ENCODE measurements at regions not wholly inside any gene's neighbourhood (a gene's known extent, or its start where the extent isn't known, plus 50 kb on each side); places are given as distances from the start of the nearest gene placed in this dataset.
"Not testable (repeated sequence)": the region's sequence is repeated elsewhere in the genome, so short reads cannot be mapped to it uniquely, and the experiment has no call there.

DNA sequence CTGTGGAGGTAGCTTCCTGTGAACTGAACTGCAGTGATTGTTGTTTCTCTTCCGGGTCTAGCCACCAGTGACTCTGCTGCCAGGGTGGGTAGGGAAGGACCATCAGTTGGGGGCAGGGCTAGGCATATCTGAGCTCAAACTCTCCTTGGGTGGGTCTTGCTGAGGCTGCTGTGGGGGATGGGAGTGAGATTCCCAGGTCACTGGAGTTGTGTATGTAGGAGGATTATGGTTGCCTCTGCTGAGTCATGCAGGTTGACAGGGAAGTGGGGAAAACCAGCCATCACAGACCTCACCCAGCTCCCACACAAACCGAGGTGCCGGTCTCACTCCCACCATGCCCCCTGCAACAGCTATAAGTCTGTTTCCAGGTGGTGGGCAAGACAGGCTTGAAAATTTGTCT is 1937.8 kb downstream of the PCDH7 start:
- H3K4me1 ChIP-seq (ENCODE audit: control insufficient read depth, insufficient read depth, low read length), result no peaks in the 10 kb centered on the region
- no peaks in the 10 kb centered on the region for H3K36me3 ChIP-seq (ENCODE audit: insufficient read depth, low read length)
- no peaks in the 10 kb centered on the region for H3K27me3 ChIP-seq (ENCODE audit: control insufficient read depth, insufficient read depth, low read length)
- no peak overlapping the region for H3K4me3 ChIP-seq (ENCODE audit: low read length)
- H3K9me3 ChIP-seq (replicated peaks; ENCODE audit: low read length), result no peaks in the 10 kb centered on the region
- H3K9ac ChIP-seq (ENCODE audit: low read depth, low read length), result no peak overlapping the region
- no peak overlapping the region for H3K4me2 ChIP-seq (ENCODE audit: low read length)

GRCh38 chr4:32661229-32661628 is 1941.1 kb downstream of the PCDH7 start:
- no peaks in the 10 kb centered on the region for H3K36me3 ChIP-seq (ENCODE audit: insufficient read depth, low read length)
- H3K27me3 ChIP-seq (ENCODE audit: control insufficient read depth, insufficient read depth, low read length), result no peaks in the 10 kb centered on the region
- H3K9ac ChIP-seq (ENCODE audit: low read depth, low read length), result no peak overlapping the region
- no peaks in the 10 kb centered on the region for H3K9me3 ChIP-seq (replicated peaks; ENCODE audit: low read length)
- H3K4me1 ChIP-seq (ENCODE audit: control insufficient read depth, insufficient read depth, low read length), result no peaks in the 10 kb centered on the region
- no peak overlapping the region for H3K4me3 ChIP-seq (ENCODE audit: low read length)
- H3K4me2 ChIP-seq (ENCODE audit: low read length), result no peak overlapping the region

- H3K4me1 ChIP-seq (ENCODE audit: control insufficient read depth, insufficient read depth, low read length), result no peaks in the 10 kb centered on the region
- H3K9ac ChIP-seq (ENCODE audit: low read depth, low read length), result no peak overlapping the region
- H3K27me3 ChIP-seq (ENCODE audit: control insufficient read depth, insufficient read depth, low read length), result no peaks in the 10 kb centered on the region
- H3K36me3 ChIP-seq (ENCODE audit: insufficient read depth, low read length), result no peaks in the 10 kb centered on the region
- no peaks in the 10 kb centered on the region for H3K9me3 ChIP-seq (replicated peaks; ENCODE audit: low read length)
- H3K4me3 ChIP-seq (ENCODE audit: low read length), result no peak overlapping the region
- no peak overlapping the region for H3K4me2 ChIP-seq (ENCODE audit: low read length)
Measured at GRCh38 chr4:32662803-32663202, 1942.6 kb downstream of the PCDH7 start.

DNA sequence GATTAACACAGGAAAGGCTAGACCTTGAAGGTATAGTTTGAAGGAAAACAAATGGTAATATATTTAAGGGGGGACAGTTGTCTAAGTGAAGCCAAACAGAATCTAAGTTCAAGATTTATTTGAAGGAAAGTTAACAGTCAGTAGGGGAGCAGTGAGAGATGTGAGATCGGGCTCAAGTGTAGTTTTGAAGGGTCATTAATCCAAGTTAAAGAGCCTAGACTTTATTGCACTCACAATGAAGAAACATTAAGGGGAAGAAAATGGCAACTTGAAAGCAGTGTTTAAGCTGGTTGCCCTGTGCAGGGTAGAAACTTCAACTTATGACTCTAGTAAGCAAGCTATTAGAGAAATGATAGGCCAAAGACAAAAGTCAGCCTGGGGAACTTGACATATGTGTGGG is 1952.2 kb downstream of the PCDH7 start:
- Histone ChIP-seq H3K36me3 (ENCODE audit: insufficient read depth, low read length) (no peaks in the 10 kb centered on the region), H3K9me3 (replicated peaks; ENCODE audit: low read length) (no peaks in the 10 kb centered on the region), H3K4me2 (ENCODE audit: low read length) (no peak overlapping the region), H3K4me1 (ENCODE audit: control insufficient read depth, insufficient read depth, low read length) (no peaks in the 10 kb centered on the region), H3K9ac (ENCODE audit: low read depth, low read length) (no peak overlapping the region), H3K4me3 (ENCODE audit: low read length) (no peak overlapping the region), H3K27me3 (ENCODE audit: control insufficient read depth, insufficient read depth, low read length) (no peaks in the 10 kb centered on the region)

GRCh38 chr4:32680946-32681345 is 1960.8 kb downstream of the PCDH7 start:
- Histone ChIP-seq H3K9me3 (replicated peaks; ENCODE audit: low read length) (no peaks in the 10 kb centered on the region), H3K4me1 (ENCODE audit: control insufficient read depth, insufficient read depth, low read length) (no peaks in the 10 kb centered on the region), H3K9ac (ENCODE audit: low read depth, low read length) (no peak overlapping the region), H3K36me3 (ENCODE audit: insufficient read depth, low read length) (no peaks in the 10 kb centered on the region), H3K4me3 (ENCODE audit: low read length) (no peak overlapping the region), H3K4me2 (ENCODE audit: low read length) (no peak overlapping the region), H3K27me3 (ENCODE audit: control insufficient read depth, insufficient read depth, low read length) (no peaks in the 10 kb centered on the region)

GRCh38 chr4:32684160-32684559 is 1964.0 kb downstream of the PCDH7 start:
- Histone ChIP-seq H3K4me1 (ENCODE audit: control insufficient read depth, insufficient read depth, low read length) (no peaks in the 10 kb centered on the region), H3K9me3 (replicated peaks; ENCODE audit: low read length) (no peaks in the 10 kb centered on the region), H3K36me3 (ENCODE audit: insufficient read depth, low read length) (no peaks in the 10 kb centered on the region), H3K27me3 (ENCODE audit: control insufficient read depth, insufficient read depth, low read length) (no peaks in the 10 kb centered on the region), H3K9ac (ENCODE audit: low read depth, low read length) (no peak overlapping the region), H3K4me2 (ENCODE audit: low read length) (no peak overlapping the region), H3K4me3 (ENCODE audit: low read length) (no peak overlapping the region)

- no peak overlapping the region for H3K4me3 ChIP-seq (ENCODE audit: low read length)
- H3K9ac ChIP-seq (ENCODE audit: low read depth, low read length), result no peak overlapping the region
- no peaks in the 10 kb centered on the region for H3K36me3 ChIP-seq (ENCODE audit: insufficient read depth, low read length)
- H3K4me2 ChIP-seq (ENCODE audit: low read length), result no peak overlapping the region
- no peaks in the 10 kb centered on the region for H3K9me3 ChIP-seq (replicated peaks; ENCODE audit: low read length)
- no peaks in the 10 kb centered on the region for H3K4me1 ChIP-seq (ENCODE audit: control insufficient read depth, insufficient read depth, low read length)
- H3K27me3 ChIP-seq (ENCODE audit: control insufficient read depth, insufficient read depth, low read length), result no peaks in the 10 kb centered on the region
Measured at GRCh38 chr4:32686123-32686522, 1966.0 kb downstream of the PCDH7 start.

DNA sequence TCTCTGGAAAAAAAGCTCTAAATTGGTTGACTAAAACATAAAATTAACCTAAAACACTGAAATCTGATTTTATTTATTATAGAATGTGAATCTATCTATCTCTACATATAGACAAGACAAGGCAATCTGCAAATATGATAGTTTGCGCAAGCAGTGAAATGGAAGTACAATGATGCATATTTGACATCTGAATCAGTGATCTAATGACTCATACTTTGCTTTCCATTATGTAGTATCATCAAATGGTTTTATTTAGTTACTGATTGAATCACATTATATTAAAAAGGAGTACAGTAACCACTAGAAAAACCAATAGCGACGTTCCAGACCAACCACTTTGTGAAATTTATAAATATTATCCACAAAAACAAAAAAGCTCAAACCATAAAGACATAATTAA is 1969.3 kb downstream of the PCDH7 start:
- no peaks in the 10 kb centered on the region for H3K9me3 ChIP-seq (replicated peaks; ENCODE audit: low read length)
- no peaks in the 10 kb centered on the region for H3K27me3 ChIP-seq (ENCODE audit: control insufficient read depth, insufficient read depth, low read length)
- H3K9ac ChIP-seq (ENCODE audit: low read depth, low read length), result no peak overlapping the region
- no peak overlapping the region for H3K4me3 ChIP-seq (ENCODE audit: low read length)
- no peaks in the 10 kb centered on the region for H3K4me1 ChIP-seq (ENCODE audit: control insufficient read depth, insufficient read depth, low read length)
- H3K4me2 ChIP-seq (ENCODE audit: low read length), result no peak overlapping the region
- no peaks in the 10 kb centered on the region for H3K36me3 ChIP-seq (ENCODE audit: insufficient read depth, low read length)

GRCh38 chr4:32697281-32697814 is 1977.2 kb downstream of the PCDH7 start:
- no peaks in the 10 kb centered on the region for H3K4me1 ChIP-seq (ENCODE audit: control insufficient read depth, insufficient read depth, low read length)
- H3K27me3 ChIP-seq (ENCODE audit: control insufficient read depth, insufficient read depth, low read length), result no peaks in the 10 kb centered on the region
- H3K9me3 ChIP-seq (replicated peaks; ENCODE audit: low read length), result no peaks in the 10 kb centered on the region
- no peak overlapping the region for H3K4me2 ChIP-seq (ENCODE audit: low read length)
- no peak overlapping the region for H3K9ac ChIP-seq (ENCODE audit: low read depth, low read length)
- no peak overlapping the region for H3K4me3 ChIP-seq (ENCODE audit: low read length)
- H3K36me3 ChIP-seq (ENCODE audit: insufficient read depth, low read length), result no peaks in the 10 kb centered on the region

DNA sequence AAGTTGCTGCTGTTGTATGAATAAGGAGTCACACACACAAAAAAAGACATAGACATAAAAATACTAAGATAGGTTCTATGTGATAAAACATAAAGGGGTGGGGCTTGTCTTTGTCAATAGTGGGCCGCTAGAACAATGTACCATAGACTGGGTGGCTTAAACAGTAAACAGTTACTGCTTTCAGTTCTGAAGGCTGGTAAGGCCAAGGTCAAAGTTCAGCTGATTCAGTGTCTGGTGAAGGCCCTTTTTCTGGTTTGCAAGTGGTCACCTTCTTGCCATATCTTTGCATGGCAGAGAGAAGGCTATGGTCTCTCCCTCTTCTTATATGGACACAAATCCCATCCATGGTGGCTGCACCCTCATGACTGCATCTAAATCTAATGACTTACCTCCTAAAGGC is 1980.7 kb downstream of the PCDH7 start:
- Histone ChIP-seq H3K27me3 (ENCODE audit: control insufficient read depth, insufficient read depth, low read length) (no peaks in the 10 kb centered on the region), H3K4me1 (ENCODE audit: control insufficient read depth, insufficient read depth, low read length) (no peaks in the 10 kb centered on the region), H3K9me3 (replicated peaks; ENCODE audit: low read length) (no peaks in the 10 kb centered on the region), H3K4me3 (ENCODE audit: low read length) (no peak overlapping the region), H3K9ac (ENCODE audit: low read depth, low read length) (no peak overlapping the region), H3K36me3 (ENCODE audit: insufficient read depth, low read length) (no peaks in the 10 kb centered on the region), H3K4me2 (ENCODE audit: low read length) (no peak overlapping the region)

- H3K4me2 ChIP-seq (ENCODE audit: low read length), result no peak overlapping the region
- H3K4me3 ChIP-seq (ENCODE audit: low read length), result no peak overlapping the region
- H3K4me1 ChIP-seq (ENCODE audit: control insufficient read depth, insufficient read depth, low read length), result no peaks in the 10 kb centered on the region
- no peaks in the 10 kb centered on the region for H3K27me3 ChIP-seq (ENCODE audit: control insufficient read depth, insufficient read depth, low read length)
- no peaks in the 10 kb centered on the region for H3K36me3 ChIP-seq (ENCODE audit: insufficient read depth, low read length)
- H3K9me3 ChIP-seq (replicated peaks; ENCODE audit: low read length), result no peaks in the 10 kb centered on the region
- no peak overlapping the region for H3K9ac ChIP-seq (ENCODE audit: low read depth, low read length)
Measured at GRCh38 chr4:32706893-32707292, 1986.7 kb downstream of the PCDH7 start.

DNA sequence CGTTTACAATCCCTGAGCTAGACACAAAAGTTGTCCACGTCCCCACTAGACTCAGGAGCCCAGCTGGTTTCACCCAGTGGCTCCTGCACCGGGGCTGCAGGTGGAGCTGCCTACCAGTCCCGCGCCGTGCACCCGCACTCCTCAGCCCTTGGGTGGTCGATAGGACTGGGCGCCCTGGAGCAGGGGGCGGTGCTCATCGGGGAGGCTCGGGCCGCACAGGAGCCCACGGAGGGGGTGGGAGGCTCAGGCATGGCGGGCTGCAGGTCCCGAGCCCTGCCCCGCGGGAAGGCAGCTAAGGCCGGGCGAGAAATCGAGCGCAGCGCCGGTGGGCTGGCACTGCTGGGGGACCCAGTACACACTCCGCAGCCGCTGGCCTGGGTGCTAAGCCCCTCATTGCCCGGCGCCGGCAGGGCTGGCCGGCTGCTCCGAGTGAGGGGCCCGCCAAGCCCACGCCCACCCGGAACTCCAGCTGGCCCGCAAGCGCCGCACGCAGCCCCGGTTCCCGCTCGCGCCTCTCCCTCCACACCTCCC is 1996.0 kb downstream of the PCDH7 start:
- not testable (repeated sequence) for H3K9ac ChIP-seq (ENCODE audit: low read depth, low read length); H3K4me3 ChIP-seq (ENCODE audit: low read length); H3K4me1 ChIP-seq (ENCODE audit: control insufficient read depth, insufficient read depth, low read length); H3K27me3 ChIP-seq (ENCODE audit: control insufficient read depth, insufficient read depth, low read length); H3K36me3 ChIP-seq (ENCODE audit: insufficient read depth, low read length); H3K4me2 ChIP-seq (ENCODE audit: low read length); H3K9me3 ChIP-seq (replicated peaks; ENCODE audit: low read length)
